Posterior vena cava (tissue), 2 donors: ENCODE measurements at regions not wholly inside any gene's neighbourhood (a gene's known extent, or its start where the extent isn't known, plus 50 kb on each side); places are given as distances from the start of the nearest gene placed in this dataset.

ENCODE experiments used
- DNase-seq: peaks from one replicate; pipeline ENCODE4 v3.0.0-alpha.2; 2020; ENCODE audit warnings: low spot score
- intact Hi-C, 2 donors: fragments of 100-400 bp; cut with DNase I; formaldehyde crosslinking; loops; one replicate each; pipeline versions ENCODE4 v1.14.1 to v1.14.2; 2022 to 2023
- donor health status: DM: yes; HTN: yes; CAD: no.
- donor health status: DM: yes; HTN: yes; CAD: no.

DNA sequence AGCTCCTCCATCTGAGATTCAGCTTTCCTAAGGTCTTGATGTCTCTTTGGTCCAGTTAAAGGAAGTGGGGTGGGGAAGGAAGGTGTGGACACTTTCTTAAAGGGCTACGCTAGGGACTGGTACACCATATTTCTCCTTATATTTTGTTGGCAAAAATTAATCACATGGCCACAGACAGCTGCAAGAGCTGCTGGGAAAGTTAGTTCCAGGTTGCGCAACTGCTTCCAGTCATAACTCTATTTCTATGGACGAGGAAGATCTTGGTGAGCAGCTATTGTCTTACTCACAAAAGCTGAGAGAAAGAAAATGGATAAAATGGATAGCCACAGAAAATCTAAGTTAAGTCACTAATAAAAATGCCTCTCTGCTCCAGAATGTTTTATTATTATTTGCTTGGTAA lies 60.7 kb upstream of the PPM1B start:
- intact Hi-C loops, result no loop called here
- no peak for DNase-seq

DNA sequence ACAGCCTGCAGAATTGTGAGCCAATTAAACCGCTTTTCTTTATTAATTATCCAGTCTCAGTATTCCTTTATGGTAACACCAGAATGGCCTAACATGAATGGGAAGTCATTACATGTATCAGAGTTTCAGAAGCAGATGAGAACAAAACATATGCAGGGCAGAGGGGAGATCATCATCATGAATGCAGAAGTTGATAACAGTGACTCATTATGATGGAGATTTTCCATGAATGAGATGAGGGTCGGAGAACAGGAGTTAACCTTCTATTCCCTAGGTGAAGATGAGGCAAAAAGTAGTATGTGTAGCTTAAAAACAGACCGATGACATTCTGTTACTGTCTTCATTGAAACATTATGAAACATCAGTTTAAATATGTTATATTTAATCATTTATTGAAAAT lies 59.5 kb upstream of the PPM1B start:
- no peak for DNase-seq
- intact Hi-C loops, result no loop called here

- no peak for DNase-seq
Observed at GRCh38 chr2:44110444-44110843, 58.2 kb upstream of the PPM1B start.

GRCh38 chr2:44112096-44112495 lies 56.6 kb upstream of the PPM1B start:
- no peak for DNase-seq
- intact Hi-C loops, result no loop called here

More at GRCh38 chr2:44110444-44110843, 58.2 kb upstream of the PPM1B start:
- intact Hi-C loops, result no loop called here

DNA sequence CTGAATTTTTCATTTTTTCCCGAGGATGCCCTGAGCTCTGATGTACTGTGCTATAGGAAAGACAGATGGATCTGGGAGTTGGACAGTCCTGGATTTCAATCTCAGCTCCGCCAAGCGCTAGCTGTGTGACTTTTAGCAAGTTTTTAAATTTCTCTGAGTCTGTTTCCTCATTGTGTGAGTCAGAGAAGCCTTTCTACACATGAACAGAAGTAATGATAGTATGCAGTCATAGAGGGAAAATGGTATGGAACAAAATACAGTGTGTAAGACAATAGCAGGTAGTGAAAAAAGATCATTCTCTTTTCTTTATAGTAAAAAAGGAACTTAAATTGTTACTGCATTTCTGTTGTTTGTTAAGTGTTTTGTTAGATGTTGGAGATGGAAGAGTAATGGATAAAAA lies 52.4 kb upstream of the PPM1B start:
- no peak for DNase-seq
- intact Hi-C loops, result no loop called here

DNA sequence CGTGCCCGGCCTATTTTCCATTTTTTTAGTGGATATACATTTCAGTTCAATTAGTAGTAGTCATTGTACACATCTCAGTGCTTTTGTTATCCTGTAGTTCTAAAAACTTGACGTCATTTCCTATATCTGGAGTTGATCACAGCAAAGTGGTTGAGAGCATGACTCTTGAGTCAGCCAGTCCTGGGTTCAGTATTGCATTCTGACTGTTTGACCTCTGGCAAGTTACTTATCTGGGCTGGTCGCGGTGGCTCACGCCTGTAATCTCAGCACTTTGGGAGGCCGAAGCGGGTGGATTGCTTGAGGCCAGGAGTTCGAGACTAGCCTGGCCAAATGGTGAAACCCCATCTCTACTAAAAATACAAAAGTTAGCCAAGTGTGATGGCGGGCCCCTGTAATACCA lies 50.4 kb upstream of the PPM1B start:
- intact Hi-C loops, result no loop called here
- no peak for DNase-seq
